Neural progenitor cell (in vitro differentiated cells): ENCODE measurements at regions not wholly inside any gene's neighbourhood (a gene's known extent, or its start where the extent isn't known, plus 50 kb on each side); places are given as distances from the start of the nearest gene placed in this dataset.
A peak's percentile ranks its signal among the peaks of the same experiment; 100 is the strongest.

Source experiments
- DNase-seq: peaks from one replicate; pipeline ENCODE4 v3.0.0-alpha.2; 2016; ENCODE audit warnings: low spot score
- H2AFZ ChIP-seq: fragments of 200-600 bp; sonication (generic); replicated peaks from 2 replicates; pipeline ENCODE4 v1.6.1; 2016; ENCODE audit warnings: antibody characterized with exemption
- H3F3A ChIP-seq: fragments of 200-600 bp; sonication (generic); 2 replicates; pipeline ENCODE4 v1.6.1; 2016; ENCODE audit warnings: antibody characterized with exemption, low read depth
- H3K27ac ChIP-seq: fragments of 200-600 bp; sonication (generic); 2 replicates; pipeline ENCODE4 v1.5.1; 2016; ENCODE audit warnings: mild to moderate bottlenecking
- H3K27me3 ChIP-seq: fragments of 200-600 bp; sonication (generic); 2 replicates; pipeline ENCODE4 v1.6.1; 2016; ENCODE audit warnings: mild to moderate bottlenecking, moderate library complexity
- H3K36me3 ChIP-seq: fragments of 200-600 bp; sonication (generic); 2 replicates; pipeline ENCODE4 v1.5.1; 2016
- H3K4me1 ChIP-seq: fragments of 200-600 bp; sonication (generic); 2 replicates; pipeline ENCODE4 v1.6.1; 2016; ENCODE audit warnings: mixed run types
- H3K4me2 ChIP-seq: fragments of 200-600 bp; sonication (generic); 2 replicates; pipeline ENCODE4 v1.6.1; 2016
- H3K4me3 ChIP-seq: fragments of 200-600 bp; sonication (generic); 2 replicates; pipeline ENCODE4 v1.5.1; 2016
- H3K79me2 ChIP-seq: fragments of 200-600 bp; sonication (generic); 2 replicates; pipeline ENCODE4 v1.6.1; 2016; ENCODE audit warnings: low read depth
- H3K9ac ChIP-seq: fragments of 200-600 bp; sonication (generic); 2 replicates; pipeline ENCODE4 v1.6.1; 2016
- H3K9me3 ChIP-seq: fragments of 200-600 bp; sonication (generic); 2 replicates; pipeline ENCODE4 v1.5.1; 2016; ENCODE audit warnings: low read depth
- H4K20me1 ChIP-seq: fragments of 200-600 bp; sonication (generic); 2 replicates; pipeline ENCODE4 v1.6.1; 2016; ENCODE audit warnings: low read depth
- H3K27ac Mint-ChIP-seq: 3 replicates; pipeline ENCODE4 v1.8.0; 2021; ENCODE audit warnings: mixed read lengths
- H3K27me3 Mint-ChIP-seq: 2 replicates; pipeline ENCODE4 v1.8.0; 2022; ENCODE audit warnings: low read depth, mild to moderate bottlenecking, inconsistent platforms, moderate library complexity, mixed read lengths; ENCODE audit not compliant: insufficient read depth
- H3K36me3 Mint-ChIP-seq: 3 replicates; pipeline ENCODE4 v1.8.0; 2021; ENCODE audit warnings: mixed read lengths
- H3K4me1 Mint-ChIP-seq: 3 replicates; pipeline ENCODE4 v1.8.0; 2021; ENCODE audit warnings: mixed read lengths
- H3K4me3 Mint-ChIP-seq: 3 replicates; pipeline ENCODE4 v1.8.0; 2021; ENCODE audit warnings: mild to moderate bottlenecking, moderate library complexity, mixed read lengths
- H3K9me3 Mint-ChIP-seq: 3 replicates; pipeline ENCODE4 v1.8.0; 2020; ENCODE audit warnings: mixed read lengths
- CTCF ChIP-seq: fragments of 200-600 bp; sonication (generic); IDR thresholded peaks from 2 replicates; pipeline ENCODE4 v1.5.1; 2017; ENCODE audit warnings: antibody characterized with exemption, mild to moderate bottlenecking
- EZH2 ChIP-seq: fragments of 200-600 bp; sonication (generic); IDR thresholded peaks from 2 replicates; pipeline ENCODE4 v1.6.1; 2017; ENCODE audit warnings: antibody characterized with exemption, mild to moderate bottlenecking, moderate library complexity
- EZH2phosphoT487 ChIP-seq: fragments of 200-600 bp; sonication (generic); IDR thresholded peaks from 2 replicates; pipeline ENCODE4 v1.6.1; 2017; ENCODE audit warnings: antibody characterized with exemption

DNA sequence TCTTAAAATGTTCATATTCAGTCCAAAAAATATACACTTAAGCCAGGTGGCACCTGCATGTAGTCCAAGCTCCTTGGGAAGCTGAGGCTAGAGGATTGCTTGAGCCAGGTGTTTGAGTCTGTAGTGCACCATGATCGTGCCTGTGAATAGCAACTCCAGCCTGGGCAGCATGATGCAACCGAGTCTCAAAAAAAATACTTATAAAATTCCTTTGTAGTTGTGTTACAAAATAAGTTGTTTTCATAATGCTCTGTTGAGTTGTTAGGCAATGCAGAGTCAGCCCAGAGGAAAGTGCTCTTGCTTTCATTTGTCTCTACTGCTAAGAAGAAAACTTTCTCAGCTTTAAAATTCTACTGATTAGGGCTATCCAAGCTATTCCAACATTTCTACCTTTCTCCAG lies 442.8 kb upstream of the ARRDC4 start:
- Mint-ChIP-seq H3K27me3 (peaks cover 3% of the 10 kb centered on the region), H3K9me3 (no peaks in the 10 kb centered on the region), H3K36me3 (no peaks in the 10 kb centered on the region), H3K27ac (no peak overlapping the region), H3K4me3 (no peak overlapping the region), H3K4me1 (peaks cover 16% of the 10 kb centered on the region)
- Histone ChIP-seq H3K4me1 (no peaks in the 10 kb centered on the region), H3K27me3 (no peaks in the 10 kb centered on the region), H3K4me2 (no peak overlapping the region), H3K9ac (no peak overlapping the region), H3K9me3 (no peaks in the 10 kb centered on the region), H4K20me1 (no peaks in the 10 kb centered on the region), H3K79me2 (no peaks in the 10 kb centered on the region), H2AFZ (no peak overlapping the region), H3F3A (no peaks in the 10 kb centered on the region), H3K4me3 (no peak overlapping the region), H3K36me3 (no peaks in the 10 kb centered on the region), H3K27ac (no peak overlapping the region)
- no peak for TF ChIP-seq EZH2
- TF ChIP-seq CTCF, result no peak
- no peak for TF ChIP-seq EZH2phosphoT487
- DNase-seq, result no peak

- no peaks in the 10 kb centered on the region for H3K27me3 ChIP-seq
- no peaks in the 10 kb centered on the region for H3K36me3 Mint-ChIP-seq
- no peaks in the 10 kb centered on the region for H3K79me2 ChIP-seq
- H3K27ac Mint-ChIP-seq, result no peak overlapping the region
- no peaks in the 10 kb centered on the region for H3K36me3 ChIP-seq
- no peaks in the 10 kb centered on the region for H3K4me1 ChIP-seq
- H3K4me3 Mint-ChIP-seq, result no peak overlapping the region
- H3K9me3 ChIP-seq, result no peaks in the 10 kb centered on the region
- TF ChIP-seq CTCF (no peak), EZH2 (no peak), EZH2phosphoT487 (no peak)
- H3F3A ChIP-seq, result no peaks in the 10 kb centered on the region
- no peak overlapping the region for H3K27ac ChIP-seq
- DNase-seq, result no peak
- H3K9ac ChIP-seq, result no peak overlapping the region
- H3K9me3 Mint-ChIP-seq, result no peaks in the 10 kb centered on the region
- H2AFZ ChIP-seq, result no peak overlapping the region
- no peaks in the 10 kb centered on the region for H4K20me1 ChIP-seq
- H3K4me3 ChIP-seq, result no peak overlapping the region
- H3K4me2 ChIP-seq, result no peak overlapping the region
- peaks cover 3% of the 10 kb centered on the region for H3K27me3 Mint-ChIP-seq
- peaks cover 16% of the 10 kb centered on the region for H3K4me1 Mint-ChIP-seq
Observed at GRCh38 chr15:97520689-97521088, 439.8 kb upstream of the ARRDC4 start.

DNA sequence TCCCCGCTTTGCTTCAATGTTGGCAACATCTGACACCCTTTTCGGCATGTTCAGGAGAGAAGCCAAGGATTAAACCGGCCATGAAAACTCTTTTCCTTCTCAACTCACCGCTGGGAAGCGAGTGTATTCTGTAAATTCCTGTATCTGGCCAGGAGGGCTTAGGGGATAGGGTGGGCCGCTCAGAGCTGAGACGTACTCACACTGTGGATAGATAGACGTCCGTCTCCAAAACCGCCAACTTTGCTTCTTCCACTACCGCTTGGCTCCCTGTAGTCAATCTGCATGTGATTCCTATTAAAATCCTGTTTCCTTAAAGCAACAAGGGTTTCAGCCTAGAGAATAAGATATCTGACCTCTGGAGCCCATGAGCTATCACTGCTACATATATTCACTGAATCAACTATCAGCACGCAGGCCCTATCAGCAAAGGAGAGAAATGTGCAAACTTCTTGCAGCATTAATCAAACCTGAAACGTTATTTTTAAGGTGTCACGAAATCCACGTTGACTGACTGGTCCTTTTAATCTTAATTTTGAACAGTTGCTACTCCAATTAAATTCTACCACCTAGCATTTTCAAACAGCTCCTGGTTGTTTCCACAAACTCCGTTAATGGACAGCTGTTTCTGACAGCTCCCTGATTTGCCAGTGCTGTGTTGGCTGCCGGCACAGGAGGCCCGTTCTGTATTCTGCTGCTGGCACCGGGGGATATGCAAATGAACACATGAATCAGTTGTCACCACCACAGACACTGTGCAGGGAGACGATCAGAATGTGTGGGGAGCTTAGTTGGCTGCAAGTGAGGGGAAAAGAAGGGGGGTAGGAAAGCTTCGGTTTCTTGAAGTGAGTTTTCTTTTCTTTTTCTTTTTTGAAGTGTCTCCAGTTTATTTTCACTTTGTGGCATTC lies 438.9 kb upstream of the ARRDC4 start:
- Histone ChIP-seq H3K9ac (no peak overlapping the region), H2AFZ (no peak overlapping the region), H3K27ac (no peak overlapping the region), H3K4me3 (no peak overlapping the region), H3F3A (no peaks in the 10 kb centered on the region), H3K79me2 (no peaks in the 10 kb centered on the region), H3K4me1 (no peaks in the 10 kb centered on the region), H4K20me1 (no peaks in the 10 kb centered on the region), H3K36me3 (no peaks in the 10 kb centered on the region), H3K9me3 (no peaks in the 10 kb centered on the region), H3K27me3 (no peaks in the 10 kb centered on the region), H3K4me2 (no peak overlapping the region)
- peak overlapping the region; percentile 38 for H3K27ac Mint-ChIP-seq
- peaks cover 16% of the 10 kb centered on the region for H3K4me1 Mint-ChIP-seq
- peak; percentile 54 for DNase-seq
- no peak overlapping the region for H3K4me3 Mint-ChIP-seq
- peaks cover 3% of the 10 kb centered on the region for H3K27me3 Mint-ChIP-seq
- no peaks in the 10 kb centered on the region for H3K9me3 Mint-ChIP-seq
- TF ChIP-seq EZH2phosphoT487, result no peak
- TF ChIP-seq EZH2, result no peak
- no peak for TF ChIP-seq CTCF
- no peaks in the 10 kb centered on the region for H3K36me3 Mint-ChIP-seq
